ENCODE measurements at regions not wholly inside any gene's neighbourhood (a gene's known extent, or its start where the extent isn't known, plus 50 kb on each side); places are given as distances from the start of the nearest gene placed in this dataset.

DNA sequence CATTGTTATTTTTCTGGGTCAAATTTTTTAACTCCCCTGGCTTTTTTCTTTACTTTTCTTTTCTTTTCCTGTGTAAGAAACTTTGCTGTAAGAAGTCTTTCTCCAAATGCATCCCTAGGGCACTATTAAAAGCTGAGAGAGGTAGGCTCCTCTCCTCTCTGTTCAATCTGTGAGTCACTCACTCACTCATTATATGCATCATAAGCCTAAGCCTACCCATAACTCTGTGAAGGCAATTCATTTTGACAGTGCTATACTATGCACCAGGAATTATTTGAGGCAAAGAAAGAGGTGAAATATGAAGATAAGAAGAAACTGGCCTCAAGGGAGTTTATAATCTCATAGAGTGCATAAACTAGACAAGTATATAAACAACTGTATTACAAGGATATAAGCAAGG is 67.9 kb upstream of the PRR16 start:
- no peaks in the 10 kb centered on the region for H3K27me3 ChIP-seq (ENCODE audit: control insufficient read depth, extremely low read depth, insufficient read depth, low read length)
- TF ChIP-seq, protein P1, sequence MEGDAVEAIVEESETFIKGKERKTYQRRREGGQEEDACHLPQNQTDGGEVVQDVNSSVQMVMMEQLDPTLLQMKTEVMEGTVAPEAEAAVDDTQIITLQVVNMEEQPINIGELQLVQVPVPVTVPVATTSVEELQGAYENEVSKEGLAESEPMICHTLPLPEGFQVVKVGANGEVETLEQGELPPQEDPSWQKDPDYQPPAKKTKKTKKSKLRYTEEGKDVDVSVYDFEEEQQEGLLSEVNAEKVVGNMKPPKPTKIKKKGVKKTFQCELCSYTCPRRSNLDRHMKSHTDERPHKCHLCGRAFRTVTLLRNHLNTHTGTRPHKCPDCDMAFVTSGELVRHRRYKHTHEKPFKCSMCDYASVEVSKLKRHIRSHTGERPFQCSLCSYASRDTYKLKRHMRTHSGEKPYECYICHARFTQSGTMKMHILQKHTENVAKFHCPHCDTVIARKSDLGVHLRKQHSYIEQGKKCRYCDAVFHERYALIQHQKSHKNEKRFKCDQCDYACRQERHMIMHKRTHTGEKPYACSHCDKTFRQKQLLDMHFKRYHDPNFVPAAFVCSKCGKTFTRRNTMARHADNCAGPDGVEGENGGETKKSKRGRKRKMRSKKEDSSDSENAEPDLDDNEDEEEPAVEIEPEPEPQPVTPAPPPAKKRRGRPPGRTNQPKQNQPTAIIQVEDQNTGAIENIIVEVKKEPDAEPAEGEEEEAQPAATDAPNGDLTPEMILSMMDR (optimal IDR thresholded peaks at IDR 0.05 in 1 of 3, IDR thresholded peaks at IDR 0.05 in 1 of 3, conservative IDR thresholded peaks at IDR 0.05 in 1 of 3; ENCODE audit: extremely low read depth in 1 of 3, insufficient read depth in 2 of 3, low read length in 3 of 3): no peak
- no peak for TF ChIP-seq EZH2 (IDR thresholded peaks at IDR 0.05; ENCODE audit: low read length)
- H3K9ac ChIP-seq (ENCODE audit: control insufficient read depth, extremely low read depth, insufficient read depth, low read length): no peak overlapping the region
- no peaks in the 10 kb centered on the region for H3K9me1 ChIP-seq (ENCODE audit: control insufficient read depth, extremely low read depth, insufficient read depth, low read length)
- dilution Hi-C loops (cut with MboI; ENCODE audit: extremely low pct_ligation_motif_present, low sequenced_read_pairs): no loop called here
- no peaks in the 10 kb centered on the region for H3K79me2 ChIP-seq (ENCODE audit: control insufficient read depth, insufficient read depth, low read length)
- H2AFZ ChIP-seq (ENCODE audit: control insufficient read depth, low read length): no peak overlapping the region
- H3K36me3 ChIP-seq (ENCODE audit: control insufficient read depth in 2 of 2, extremely low read depth in 1 of 2, insufficient read depth in 2 of 2, low read length in 2 of 2): no peaks in the 10 kb centered on the region
- H3K4me1 ChIP-seq (ENCODE audit: control insufficient read depth, extremely low read depth, insufficient read depth, low read length): no peaks in the 10 kb centered on the region
- DNase-seq (ENCODE audit: low read depth, low spot score) (no peak), FAIRE-seq (peak; percentile 68)
- H3K4me3 ChIP-seq (ENCODE audit: control insufficient read depth in 2 of 3, extremely low read depth in 1 of 3, insufficient read depth in 2 of 3, low read depth in 1 of 3, low read length in 3 of 3): no peak overlapping the region
- H3K4me2 ChIP-seq (ENCODE audit: control insufficient read depth, extremely low read depth, insufficient read depth, low read depth, low read length): no peak overlapping the region
- H3K27ac ChIP-seq (ENCODE audit: control insufficient read depth, insufficient read depth, low read length): no peak overlapping the region
- H3K9me3 ChIP-seq (ENCODE audit: control insufficient read depth, low read depth, low read length): peaks cover 4% of the 10 kb centered on the region
- H4K20me1 ChIP-seq (ENCODE audit: control insufficient read depth, extremely low read depth, insufficient read depth, low read length): no peaks in the 10 kb centered on the region

DNA sequence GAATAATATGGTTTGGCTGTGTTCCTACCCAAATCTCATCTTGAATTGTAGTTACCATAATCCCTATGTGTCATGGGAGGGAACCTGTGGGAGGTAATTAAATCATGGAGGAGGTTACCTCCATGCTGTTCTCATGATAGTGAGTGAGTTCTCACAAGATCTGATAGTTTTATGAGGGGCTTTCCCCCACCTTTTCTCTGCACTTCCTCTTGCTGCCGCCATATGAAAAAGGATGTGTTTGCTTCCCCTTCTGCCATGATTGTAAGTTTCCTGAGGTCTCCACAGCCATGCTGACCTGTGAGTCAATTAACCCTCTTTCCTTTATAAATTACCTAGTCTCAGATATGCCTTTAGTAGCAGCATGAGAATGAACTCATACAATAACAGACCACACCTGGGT is 63.7 kb upstream of the PRR16 start:
- Histone ChIP-seq H3K4me1 (ENCODE audit: control insufficient read depth, extremely low read depth, insufficient read depth, low read length) (no peaks in the 10 kb centered on the region), H3K9ac (ENCODE audit: control insufficient read depth, extremely low read depth, insufficient read depth, low read length) (no peak overlapping the region), H4K20me1 (ENCODE audit: control insufficient read depth, extremely low read depth, insufficient read depth, low read length) (no peaks in the 10 kb centered on the region), H3K4me3 (ENCODE audit: control insufficient read depth in 2 of 3, extremely low read depth in 1 of 3, insufficient read depth in 2 of 3, low read depth in 1 of 3, low read length in 3 of 3) (no peak overlapping the region), H3K9me1 (ENCODE audit: control insufficient read depth, extremely low read depth, insufficient read depth, low read length) (no peaks in the 10 kb centered on the region), H3K9me3 (ENCODE audit: control insufficient read depth, low read depth, low read length) (peaks cover 4% of the 10 kb centered on the region), H3K79me2 (ENCODE audit: control insufficient read depth, insufficient read depth, low read length) (no peaks in the 10 kb centered on the region), H3K27me3 (ENCODE audit: control insufficient read depth, extremely low read depth, insufficient read depth, low read length) (no peaks in the 10 kb centered on the region), H2AFZ (ENCODE audit: control insufficient read depth, low read length) (no peak overlapping the region), H3K36me3 (ENCODE audit: control insufficient read depth in 2 of 2, extremely low read depth in 1 of 2, insufficient read depth in 2 of 2, low read length in 2 of 2) (no peaks in the 10 kb centered on the region), H3K27ac (ENCODE audit: control insufficient read depth, insufficient read depth, low read length) (no peak overlapping the region), H3K4me2 (ENCODE audit: control insufficient read depth, extremely low read depth, insufficient read depth, low read depth, low read length) (no peak overlapping the region)
- dilution Hi-C loops (cut with MboI; ENCODE audit: extremely low pct_ligation_motif_present, low sequenced_read_pairs): no loop called here
- FAIRE-seq (no peak), DNase-seq (ENCODE audit: low read depth, low spot score) (no peak)
- TF ChIP-seq EZH2 (IDR thresholded peaks at IDR 0.05; ENCODE audit: low read length): no peak
- TF ChIP-seq, protein P1 (optimal IDR thresholded peaks at IDR 0.05 in 1 of 3, IDR thresholded peaks at IDR 0.05 in 1 of 3, conservative IDR thresholded peaks at IDR 0.05 in 1 of 3; ENCODE audit: extremely low read depth in 1 of 3, insufficient read depth in 2 of 3, low read length in 3 of 3): no peak
